Stimulated activated effector memory CD8-positive, alpha-beta T cell treated with anti-CD3 and anti-CD28 coated beads, Interleukin-12 subunit alpha, Interleukin-12 subunit beta, amount 100 ng/mL, for 72 hours (primary cell): ENCODE measurements at regions not wholly inside any gene's neighbourhood (a gene's known extent, or its start where the extent isn't known, plus 50 kb on each side); places are given as distances from the start of the nearest gene placed in this dataset.

Experiments used
- ATAC-seq: fragments of 150-1000 bp; cut with Tn5 transposase; 2 replicates; pipeline ENCODE4 v1.10.0; 2021
- DNase-seq, 2 donors: peaks; one replicate each; pipeline ENCODE4 v3.0.0; 2021 to 2022; ENCODE audit warnings: low spot score in 2 of 2
- H3K27ac Mint-ChIP-seq: one replicate; pipeline ENCODE4 v1.8.0; 2022; ENCODE audit warnings: mild to moderate bottlenecking, mixed read lengths
- H3K36me3 Mint-ChIP-seq: one replicate; pipeline ENCODE4 v1.8.0; 2022; ENCODE audit warnings: mild to moderate bottlenecking, mixed read lengths
- H3K4me1 Mint-ChIP-seq: one replicate; pipeline ENCODE4 v1.8.0; 2022; ENCODE audit warnings: mixed read lengths
- H3K4me3 Mint-ChIP-seq: one replicate; pipeline ENCODE4 v1.8.0; 2022; ENCODE audit warnings: mild to moderate bottlenecking, mixed read lengths
- H3K9me3 Mint-ChIP-seq: one replicate; pipeline ENCODE4 v1.8.0; 2022; ENCODE audit warnings: mixed read lengths

DNA sequence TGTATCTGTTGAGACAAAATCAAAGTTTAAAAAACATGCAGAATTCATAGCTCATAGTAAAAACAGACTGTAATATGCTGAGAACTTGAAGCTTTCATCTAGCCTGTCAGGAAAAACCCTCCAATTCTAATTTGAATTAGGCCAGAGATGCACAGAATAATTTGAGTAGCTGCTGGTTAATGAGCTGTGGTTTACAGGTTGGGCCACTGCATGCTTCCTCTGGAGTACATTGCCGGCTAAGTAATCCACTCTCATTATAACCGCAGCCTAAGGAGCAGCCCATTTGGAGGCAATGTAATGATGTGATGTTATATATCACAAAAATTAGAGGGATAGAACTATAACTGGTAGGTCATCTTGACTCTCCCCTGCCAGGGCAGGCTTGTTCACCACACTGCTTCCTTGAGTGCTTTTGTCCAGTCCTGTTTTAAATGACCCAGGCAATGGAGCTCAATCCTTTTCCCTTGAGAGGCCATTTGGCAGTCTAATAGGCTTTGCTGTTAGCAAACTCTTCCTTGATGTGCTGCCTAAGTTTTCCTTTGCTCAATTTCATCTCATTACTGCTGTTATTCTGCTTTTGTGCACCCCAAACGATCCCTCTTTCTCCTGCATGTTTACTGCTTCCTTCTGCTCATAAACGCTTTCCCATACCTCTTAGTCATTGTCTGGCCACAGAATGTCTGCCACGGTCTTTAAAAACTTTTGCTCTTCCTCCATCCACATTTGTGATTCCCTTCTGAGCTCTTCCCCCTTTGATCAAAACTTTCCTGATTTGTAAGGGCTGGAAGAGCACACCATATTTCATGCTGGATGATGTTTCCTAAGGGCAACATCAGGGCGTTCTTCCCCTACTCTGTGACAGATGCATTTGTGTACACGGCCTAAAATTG lies 230.9 kb downstream of the C4orf33 start:
- DNase-seq (no peak), ATAC-seq (no peak)
- H3K36me3 Mint-ChIP-seq: no peaks in the 10 kb centered on the region
- H3K27ac Mint-ChIP-seq: no peak overlapping the region
- H3K4me3 Mint-ChIP-seq: no peak overlapping the region
- no peaks in the 10 kb centered on the region for H3K4me1 Mint-ChIP-seq
- H3K9me3 Mint-ChIP-seq: no peaks in the 10 kb centered on the region

DNA sequence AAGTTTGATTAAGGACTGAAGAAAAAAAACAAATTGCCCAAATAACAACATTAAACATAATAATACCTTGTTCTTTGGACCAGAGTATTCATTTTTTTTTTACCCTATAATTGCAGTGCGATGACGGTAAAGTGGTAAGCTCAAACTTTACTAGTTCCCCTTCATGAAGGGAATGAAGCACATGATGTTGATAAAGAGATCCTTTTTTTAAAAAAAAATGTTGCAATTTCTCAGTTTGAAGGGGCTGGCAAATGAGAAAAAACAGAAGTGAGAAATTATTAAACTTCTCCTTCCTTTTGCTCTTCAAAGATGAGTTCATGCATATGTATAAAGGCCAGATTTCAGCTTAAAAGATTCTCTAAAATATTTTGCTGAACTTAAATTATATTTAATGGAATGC lies 231.7 kb downstream of the C4orf33 start:
- H3K4me1 Mint-ChIP-seq: no peaks in the 10 kb centered on the region
- H3K4me3 Mint-ChIP-seq: no peak overlapping the region
- no peaks in the 10 kb centered on the region for H3K36me3 Mint-ChIP-seq
- no peak overlapping the region for H3K27ac Mint-ChIP-seq
- H3K9me3 Mint-ChIP-seq: no peaks in the 10 kb centered on the region
- DNase-seq (no peak), ATAC-seq (no peak)

DNA sequence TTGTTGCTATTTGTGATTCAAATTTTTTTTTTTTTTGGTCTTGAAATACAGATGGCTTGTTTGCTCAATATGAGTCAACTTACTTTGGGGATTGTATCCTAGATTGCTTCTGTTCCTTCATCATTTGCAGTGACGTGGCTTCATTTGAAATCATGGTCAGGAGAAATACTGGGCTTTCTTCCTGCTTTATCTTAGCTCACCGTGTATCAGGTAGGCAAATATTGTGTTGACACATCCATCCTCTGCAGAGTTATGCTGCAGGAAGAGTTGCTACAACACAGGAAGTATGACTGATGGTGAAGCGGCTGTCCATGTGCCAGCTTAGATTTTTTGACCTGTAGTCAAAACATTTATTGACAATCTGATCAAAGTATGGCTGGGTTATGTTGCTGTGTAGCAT lies 232.2 kb downstream of the C4orf33 start:
- no peaks in the 10 kb centered on the region for H3K36me3 Mint-ChIP-seq
- DNase-seq: no peak
- ATAC-seq: no peak
- H3K4me3 Mint-ChIP-seq: no peak overlapping the region
- no peaks in the 10 kb centered on the region for H3K4me1 Mint-ChIP-seq
- no peak overlapping the region for H3K27ac Mint-ChIP-seq
- H3K9me3 Mint-ChIP-seq: no peaks in the 10 kb centered on the region

DNA sequence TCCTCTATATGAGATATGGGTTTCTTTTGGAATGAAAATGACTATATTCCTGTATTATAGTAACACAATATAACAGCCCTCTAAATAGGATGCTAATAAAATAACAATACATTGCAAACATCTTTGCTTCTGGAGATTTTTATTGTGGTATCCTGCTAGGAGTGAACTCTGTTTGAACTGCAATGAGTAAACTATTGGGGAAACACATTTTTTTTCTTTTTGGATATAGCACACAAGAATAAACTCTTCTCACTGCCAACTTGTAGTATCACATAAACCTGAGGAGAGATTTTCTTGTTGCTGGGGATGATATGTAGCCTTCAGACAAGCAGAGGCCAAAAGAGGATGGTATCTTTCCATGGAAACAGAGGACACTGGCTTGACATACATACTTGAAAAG lies 238.2 kb downstream of the C4orf33 start:
- Mint-ChIP-seq H3K36me3 (no peaks in the 10 kb centered on the region), H3K27ac (no peak overlapping the region), H3K4me3 (no peak overlapping the region), H3K9me3 (no peaks in the 10 kb centered on the region), H3K4me1 (no peaks in the 10 kb centered on the region)
- ATAC-seq: no peak
- DNase-seq: no peak

DNA sequence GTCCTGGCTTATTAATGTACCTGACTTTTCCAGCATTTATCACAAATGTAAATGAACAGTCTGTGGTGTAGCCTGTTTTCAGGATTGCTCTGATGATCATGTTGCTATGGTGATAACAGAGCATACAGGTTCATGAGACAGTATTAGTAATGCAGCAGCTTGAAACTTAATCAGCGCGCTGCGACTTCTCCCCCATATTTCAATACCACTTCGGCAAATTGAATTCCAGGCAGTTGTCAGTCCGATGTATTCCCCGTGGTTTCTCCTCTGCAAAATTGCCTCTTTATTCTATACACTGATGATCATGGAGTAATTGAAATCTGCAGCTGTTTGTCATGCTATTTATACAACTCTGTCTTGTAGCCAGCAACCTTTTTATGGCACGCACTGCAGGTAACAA lies 239.3 kb downstream of the C4orf33 start:
- Mint-ChIP-seq H3K4me3 (no peak overlapping the region), H3K27ac (no peak overlapping the region), H3K4me1 (no peaks in the 10 kb centered on the region), H3K9me3 (no peaks in the 10 kb centered on the region), H3K36me3 (no peaks in the 10 kb centered on the region)
- DNase-seq: no peak
- no peak for ATAC-seq

DNA sequence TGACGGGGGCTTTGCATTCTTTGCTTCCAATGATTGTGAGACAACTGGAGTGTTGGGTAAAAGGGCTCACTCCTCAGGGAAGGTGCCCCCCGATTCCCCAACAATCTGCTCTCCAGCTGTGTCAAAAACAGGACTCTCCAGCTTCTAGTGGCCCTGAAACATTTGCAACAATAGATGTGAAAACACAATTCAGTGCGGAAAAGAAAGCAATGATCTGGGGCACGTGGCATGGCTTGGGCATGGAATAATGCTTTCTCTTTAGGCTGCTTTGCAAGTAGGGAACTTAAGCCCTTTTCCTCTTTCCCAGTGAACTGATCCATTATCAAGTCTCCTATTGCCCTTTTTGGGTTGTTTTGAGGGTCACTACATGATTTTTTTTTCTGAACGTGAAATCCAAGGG lies 239.9 kb downstream of the C4orf33 start:
- no peaks in the 10 kb centered on the region for H3K4me1 Mint-ChIP-seq

DNA sequence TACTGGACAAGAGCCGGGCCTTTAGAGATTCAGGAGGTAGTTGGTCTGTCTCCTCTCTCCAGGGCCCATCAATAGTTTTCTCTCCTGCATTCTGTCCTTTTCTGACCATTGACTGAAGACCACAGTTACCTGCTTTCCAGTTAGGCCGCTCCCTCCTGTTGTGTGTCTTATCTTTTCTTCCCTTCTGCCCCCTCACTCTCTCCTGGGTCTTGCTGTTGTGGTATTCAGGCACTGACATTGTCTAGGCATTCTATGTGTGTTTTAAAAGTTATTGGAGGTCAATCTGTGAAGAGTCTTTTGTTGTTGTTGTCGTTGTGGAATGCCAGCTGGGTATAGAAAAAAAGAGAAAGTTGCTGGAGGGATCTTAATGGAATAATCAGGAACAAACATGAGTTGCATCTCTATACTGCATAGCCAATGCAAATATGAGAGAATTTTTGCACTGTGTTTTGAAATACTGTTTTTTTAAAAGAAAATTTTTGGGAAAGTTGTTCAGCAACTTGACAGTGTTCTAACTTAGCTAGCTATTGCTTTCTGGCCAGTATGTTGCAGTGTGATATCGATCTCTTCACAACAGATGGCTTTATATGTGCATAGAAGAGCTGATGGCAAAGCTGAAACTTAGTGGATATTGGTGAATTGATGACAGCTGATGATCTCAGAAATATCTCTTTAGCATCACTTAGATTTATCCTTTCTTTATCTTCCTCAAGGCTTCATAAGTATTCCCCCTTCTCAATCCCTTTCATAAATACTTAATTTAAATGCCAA lies 240.7 kb downstream of the C4orf33 start:
- Mint-ChIP-seq H3K36me3 (no peaks in the 10 kb centered on the region), H3K4me1 (no peaks in the 10 kb centered on the region), H3K9me3 (no peaks in the 10 kb centered on the region), H3K4me3 (no peak overlapping the region), H3K27ac (no peak overlapping the region)
- DNase-seq (no peak), ATAC-seq (no peak)

More for the DNA sequence above, 239.9 kb downstream of the C4orf33 start:
- Mint-ChIP-seq H3K36me3 (no peaks in the 10 kb centered on the region), H3K9me3 (no peaks in the 10 kb centered on the region), H3K27ac (no peak overlapping the region), H3K4me3 (no peak overlapping the region)
- no peak for ATAC-seq
- no peak for DNase-seq

DNA sequence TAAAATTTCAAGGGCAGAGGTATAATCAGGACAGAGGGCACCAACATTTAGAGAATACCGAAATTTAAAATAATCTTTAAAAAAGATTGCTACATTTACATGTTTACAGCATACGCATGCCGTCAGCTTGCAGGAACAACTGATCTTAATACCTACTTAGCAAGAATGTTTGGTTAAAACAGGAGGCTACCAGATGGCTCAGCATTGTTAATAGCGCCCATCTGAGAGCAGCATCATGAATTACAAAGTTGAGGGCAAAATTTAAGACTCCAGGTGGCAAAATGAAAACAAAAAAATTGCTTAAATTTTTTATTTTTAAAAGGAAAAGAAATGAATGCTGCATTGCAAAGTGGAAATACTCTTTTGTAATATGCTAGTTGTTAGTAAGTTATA lies 241.3 kb downstream of the C4orf33 start:
- H3K27ac Mint-ChIP-seq: no peak overlapping the region
- no peaks in the 10 kb centered on the region for H3K9me3 Mint-ChIP-seq
- H3K4me3 Mint-ChIP-seq: no peak overlapping the region
- DNase-seq (no peak), ATAC-seq (no peak)
- no peaks in the 10 kb centered on the region for H3K4me1 Mint-ChIP-seq
- H3K36me3 Mint-ChIP-seq: no peaks in the 10 kb centered on the region

DNA sequence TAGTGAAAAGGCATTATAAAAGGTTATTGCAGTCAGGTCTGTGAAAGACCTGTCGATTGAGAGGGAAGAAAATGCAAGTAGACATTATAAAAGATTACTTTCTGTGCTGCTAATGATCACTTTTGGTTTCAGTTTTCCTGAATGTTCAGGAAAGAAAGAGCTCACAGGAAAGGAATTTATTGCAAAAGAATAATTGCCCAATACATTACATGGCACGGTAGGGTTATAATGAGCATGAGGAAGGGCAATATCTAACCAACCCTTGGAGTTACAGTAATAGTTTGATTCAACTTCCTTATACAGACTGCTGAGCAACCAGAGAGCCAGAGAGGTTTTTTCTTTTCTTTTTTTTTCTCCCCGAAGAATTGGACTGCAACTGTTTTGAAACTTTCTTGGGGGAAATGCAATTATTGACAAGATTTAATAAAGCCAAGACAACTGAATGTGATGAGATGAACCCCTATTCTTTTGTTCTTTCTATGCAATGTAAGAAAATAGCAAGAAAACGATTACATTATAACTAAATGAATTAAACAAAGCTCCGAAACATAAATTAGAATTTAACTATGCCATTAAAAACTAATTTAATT lies 247.0 kb downstream of the C4orf33 start:
- ATAC-seq (no peak), DNase-seq (no peak)
- Mint-ChIP-seq H3K36me3 (no peaks in the 10 kb centered on the region), H3K4me3 (no peak overlapping the region), H3K9me3 (no peaks in the 10 kb centered on the region), H3K4me1 (no peaks in the 10 kb centered on the region), H3K27ac (no peak overlapping the region)

DNA sequence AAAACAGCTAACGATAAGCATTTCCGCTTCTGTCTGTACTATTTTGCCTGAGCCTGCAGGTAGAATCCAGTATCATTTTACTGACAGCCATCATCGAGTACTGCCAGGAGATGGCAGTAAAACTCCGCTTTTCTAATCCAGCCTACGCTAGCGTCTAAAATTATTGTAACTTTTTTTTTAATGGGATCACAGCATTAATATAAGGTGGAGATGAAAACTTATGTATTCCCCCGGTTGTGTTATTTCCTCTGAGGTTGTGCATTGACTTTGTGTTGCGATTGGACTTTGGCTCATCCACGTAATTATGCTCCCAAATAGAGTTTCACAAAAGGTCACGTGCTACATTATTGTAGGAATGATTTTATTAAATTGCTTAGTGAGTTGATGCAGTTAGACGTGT lies 248.1 kb downstream of the C4orf33 start:
- DNase-seq (no peak), ATAC-seq (no peak)
- H3K27ac Mint-ChIP-seq: no peak overlapping the region
- H3K36me3 Mint-ChIP-seq: no peaks in the 10 kb centered on the region
- H3K4me1 Mint-ChIP-seq: no peaks in the 10 kb centered on the region
- H3K4me3 Mint-ChIP-seq: no peak overlapping the region
- H3K9me3 Mint-ChIP-seq: no peaks in the 10 kb centered on the region

DNA sequence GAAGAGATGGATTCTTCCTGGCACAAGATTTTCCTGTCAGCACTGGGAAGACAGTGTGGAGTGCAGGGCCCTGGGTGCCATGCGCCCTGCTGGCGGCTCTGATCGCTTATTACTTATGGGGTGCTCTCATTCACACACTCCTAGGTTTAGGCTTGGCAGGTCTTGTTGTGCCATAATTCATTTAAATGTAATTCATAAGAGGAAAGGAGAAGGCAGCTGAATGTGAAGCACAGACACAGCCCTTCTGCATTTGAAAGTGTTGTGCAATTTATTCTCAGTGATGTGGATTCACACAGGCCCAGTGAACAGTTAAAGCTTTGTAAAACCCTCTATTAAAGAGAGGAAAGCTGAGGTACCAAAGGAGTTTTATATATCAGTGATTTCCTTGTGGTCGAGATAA lies 249.7 kb downstream of the C4orf33 start:
- DNase-seq (no peak), ATAC-seq (no peak)
- H3K36me3 Mint-ChIP-seq: no peaks in the 10 kb centered on the region
- no peak overlapping the region for H3K27ac Mint-ChIP-seq
- no peak overlapping the region for H3K4me3 Mint-ChIP-seq
- H3K9me3 Mint-ChIP-seq: no peaks in the 10 kb centered on the region
- H3K4me1 Mint-ChIP-seq: no peaks in the 10 kb centered on the region

DNA sequence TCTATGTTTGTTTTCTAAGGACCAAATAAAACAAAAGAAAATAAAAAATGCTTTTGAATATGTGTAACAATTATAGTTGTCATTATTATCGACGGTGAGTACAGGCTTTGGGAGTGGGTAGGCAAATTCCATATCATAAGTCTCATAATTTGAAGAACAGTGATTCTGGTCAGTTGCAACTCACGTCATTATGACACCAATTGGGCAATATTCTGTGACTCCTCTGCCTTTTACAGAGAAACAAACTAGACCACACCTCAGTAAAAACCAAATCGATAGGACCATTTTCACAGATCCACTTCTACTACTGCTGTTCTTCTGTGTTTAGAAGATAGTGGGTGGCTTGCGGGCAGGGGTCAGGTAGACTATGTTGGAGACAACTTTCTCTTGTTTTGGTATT lies 250.1 kb downstream of the C4orf33 start:
- Mint-ChIP-seq H3K36me3 (no peaks in the 10 kb centered on the region), H3K27ac (no peak overlapping the region), H3K4me3 (no peak overlapping the region), H3K9me3 (no peaks in the 10 kb centered on the region), H3K4me1 (no peaks in the 10 kb centered on the region)
- ATAC-seq (no peak), DNase-seq (no peak)

DNA sequence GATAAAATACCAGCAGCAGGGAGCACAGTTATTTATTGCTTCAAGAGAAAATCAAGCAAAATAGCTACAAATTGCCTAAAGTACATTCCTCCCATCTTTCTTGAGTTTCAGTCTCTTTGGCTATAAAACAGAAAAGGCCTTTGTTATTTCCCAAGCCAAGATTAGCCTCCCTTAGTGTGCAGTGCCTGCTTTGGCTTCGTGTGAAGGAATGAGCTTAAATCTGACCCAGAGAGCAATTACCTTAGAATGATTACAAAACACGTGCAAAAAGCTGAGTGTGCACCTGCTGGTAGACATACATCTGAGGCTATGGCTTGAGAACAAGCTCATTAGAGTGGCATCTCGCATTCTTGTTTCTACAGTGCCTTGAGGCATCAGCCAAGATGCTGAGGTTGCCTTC lies 250.8 kb downstream of the C4orf33 start:
- H3K36me3 Mint-ChIP-seq: no peaks in the 10 kb centered on the region
- no peak overlapping the region for H3K4me3 Mint-ChIP-seq
- ATAC-seq (no peak), DNase-seq (no peak)
- H3K4me1 Mint-ChIP-seq: no peaks in the 10 kb centered on the region
- H3K27ac Mint-ChIP-seq: no peak overlapping the region
- no peaks in the 10 kb centered on the region for H3K9me3 Mint-ChIP-seq

DNA sequence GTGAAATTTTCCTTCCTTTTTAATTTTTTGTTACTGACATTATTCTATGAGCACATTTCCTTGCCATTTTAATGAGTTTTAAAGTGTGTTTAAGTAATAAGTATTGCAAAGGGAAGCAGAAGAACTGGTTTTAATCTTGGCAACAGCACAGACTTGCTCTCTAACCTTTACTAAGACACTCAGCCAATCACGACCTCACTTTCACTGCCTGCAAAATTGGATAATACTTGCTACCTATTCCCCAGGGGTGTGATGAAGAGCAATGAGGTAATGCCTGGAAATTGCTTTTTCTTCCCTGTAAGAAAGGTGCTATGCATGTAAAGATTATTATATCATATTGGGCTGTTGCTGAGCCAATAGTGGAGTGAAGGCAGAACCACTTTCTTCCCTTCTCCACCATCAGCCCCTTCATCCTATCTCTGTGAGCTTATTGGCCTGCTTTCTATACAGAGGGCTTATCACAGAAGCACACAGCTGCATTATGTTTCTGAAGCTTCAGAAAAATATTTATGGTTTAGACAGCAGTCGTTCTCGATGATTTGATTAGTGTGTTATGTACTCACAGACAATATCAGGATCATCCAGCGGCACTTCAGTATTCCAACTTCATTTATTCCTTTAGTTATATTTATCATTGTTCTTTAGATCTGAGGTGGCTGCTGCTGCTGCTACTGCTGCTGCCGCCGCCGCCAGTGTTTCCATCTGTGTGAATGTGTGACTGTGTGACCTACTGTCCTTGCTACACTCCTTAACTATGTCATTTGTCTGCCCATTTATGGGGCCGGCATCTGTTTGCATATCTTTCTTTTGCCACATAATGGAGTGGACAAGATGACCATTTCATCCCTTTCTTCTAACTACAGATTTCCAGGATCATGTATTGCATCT lies 255.1 kb downstream of the C4orf33 start:
- ATAC-seq (no peak), DNase-seq (no peak)
- Mint-ChIP-seq H3K4me3 (no peak overlapping the region), H3K9me3 (no peaks in the 10 kb centered on the region), H3K27ac (no peak overlapping the region), H3K4me1 (no peaks in the 10 kb centered on the region), H3K36me3 (no peaks in the 10 kb centered on the region)

DNA sequence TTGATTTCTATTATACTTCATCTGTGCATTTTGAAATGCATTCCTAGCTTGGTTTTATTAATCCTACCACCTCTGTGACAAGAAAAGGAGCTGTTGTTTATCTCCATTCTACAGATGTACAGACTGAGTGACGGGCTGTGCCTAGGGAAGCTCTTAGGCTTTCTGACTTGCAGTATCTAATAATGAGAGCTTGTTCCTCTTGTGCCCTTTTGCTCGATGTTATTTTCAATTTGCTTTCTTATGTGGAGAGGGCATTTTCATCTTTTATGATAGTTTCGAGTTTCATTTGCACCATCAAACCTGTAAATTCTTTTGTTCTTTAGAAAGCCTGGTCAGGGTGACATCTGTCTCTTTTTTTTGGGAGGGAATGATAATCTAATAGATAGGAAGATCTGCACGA lies 256.5 kb downstream of the C4orf33 start:
- H3K27ac Mint-ChIP-seq: no peak overlapping the region
- no peaks in the 10 kb centered on the region for H3K9me3 Mint-ChIP-seq
- H3K4me3 Mint-ChIP-seq: no peak overlapping the region
- H3K36me3 Mint-ChIP-seq: no peaks in the 10 kb centered on the region
- no peaks in the 10 kb centered on the region for H3K4me1 Mint-ChIP-seq
- ATAC-seq: no peak
- DNase-seq: no peak
